Kidney epithelial cell (primary cell): ENCODE measurements at regions not wholly inside any gene's neighbourhood (a gene's known extent, or its start where the extent isn't known, plus 50 kb on each side); places are given as distances from the start of the nearest gene placed in this dataset.

Experiments
- DNase-seq: peaks from one replicate; pipeline ENCODE4 v3.0.0-alpha.2; 2010; ENCODE audit warnings: low read depth
- H3K27me3 ChIP-seq: 2 replicates; pipeline ENCODE4 v1.6.0; 2011; ENCODE audit warnings: low read length; ENCODE audit not compliant: control insufficient read depth, insufficient read depth
- H3K36me3 ChIP-seq: 2 replicates; pipeline ENCODE4 v1.5.1; 2011; ENCODE audit warnings: low read length; ENCODE audit not compliant: control insufficient read depth, insufficient read depth
- H3K4me3 ChIP-seq: 2 replicates; pipeline ENCODE4 v1.5.1; 2011; ENCODE audit warnings: low read depth, mild to moderate bottlenecking, control low read depth, low read length
- TF ChIP-seq, protein P1 (sequence below): IDR thresholded peaks from 2 replicates; pipeline ENCODE4 v1.5.1; 2011; ENCODE audit warnings: mild to moderate bottlenecking, moderate library complexity, low read length, control low read depth, inconsistent platforms; ENCODE audit not compliant: insufficient read depth, poor library complexity, severe bottlenecking

DNA sequence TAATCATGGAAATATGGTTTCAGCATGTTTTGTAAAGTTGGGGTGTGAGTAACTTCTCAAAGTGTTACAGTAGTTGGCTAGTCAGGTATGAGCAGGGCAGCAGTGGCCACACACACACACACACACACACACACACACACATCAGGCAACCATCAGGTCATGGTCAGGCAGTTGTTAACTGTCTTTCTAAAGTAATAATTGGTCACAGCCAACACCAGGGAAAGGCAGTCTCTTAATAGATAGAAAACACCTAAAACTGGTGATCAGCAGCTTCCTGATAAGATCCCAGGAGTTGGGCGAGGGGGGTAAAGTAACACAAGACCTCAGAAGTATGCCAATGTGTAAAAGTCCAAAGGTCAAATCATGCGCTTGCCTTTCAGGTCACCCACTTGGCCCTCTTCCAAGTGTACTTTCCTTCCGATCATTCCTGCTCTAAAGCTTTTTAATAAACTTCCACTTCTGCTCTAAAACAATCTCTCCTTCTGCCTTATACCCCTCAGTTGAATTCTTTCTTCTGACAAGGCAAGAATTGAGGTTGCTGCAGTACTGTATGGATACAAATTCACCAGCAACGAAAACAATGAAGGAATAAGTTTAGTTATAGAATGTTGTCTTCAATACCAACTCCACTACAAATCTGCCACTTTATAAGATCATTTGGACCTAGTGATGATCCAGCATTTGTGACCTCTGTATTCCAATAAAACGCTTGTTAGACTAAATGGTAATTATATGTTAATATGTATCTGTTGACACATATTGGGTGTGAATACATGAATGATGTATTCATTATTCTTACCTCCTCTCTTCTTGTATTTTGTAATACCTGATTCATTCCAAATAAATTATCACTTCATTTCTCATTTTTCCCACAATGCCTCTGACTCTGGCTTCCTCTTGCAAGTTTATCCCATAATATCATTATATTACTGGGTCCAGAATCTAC is 254.3 kb downstream of the METTL4 start:
- no peak overlapping the region for H3K4me3 ChIP-seq
- no peak for DNase-seq
- TF ChIP-seq, protein P1, sequence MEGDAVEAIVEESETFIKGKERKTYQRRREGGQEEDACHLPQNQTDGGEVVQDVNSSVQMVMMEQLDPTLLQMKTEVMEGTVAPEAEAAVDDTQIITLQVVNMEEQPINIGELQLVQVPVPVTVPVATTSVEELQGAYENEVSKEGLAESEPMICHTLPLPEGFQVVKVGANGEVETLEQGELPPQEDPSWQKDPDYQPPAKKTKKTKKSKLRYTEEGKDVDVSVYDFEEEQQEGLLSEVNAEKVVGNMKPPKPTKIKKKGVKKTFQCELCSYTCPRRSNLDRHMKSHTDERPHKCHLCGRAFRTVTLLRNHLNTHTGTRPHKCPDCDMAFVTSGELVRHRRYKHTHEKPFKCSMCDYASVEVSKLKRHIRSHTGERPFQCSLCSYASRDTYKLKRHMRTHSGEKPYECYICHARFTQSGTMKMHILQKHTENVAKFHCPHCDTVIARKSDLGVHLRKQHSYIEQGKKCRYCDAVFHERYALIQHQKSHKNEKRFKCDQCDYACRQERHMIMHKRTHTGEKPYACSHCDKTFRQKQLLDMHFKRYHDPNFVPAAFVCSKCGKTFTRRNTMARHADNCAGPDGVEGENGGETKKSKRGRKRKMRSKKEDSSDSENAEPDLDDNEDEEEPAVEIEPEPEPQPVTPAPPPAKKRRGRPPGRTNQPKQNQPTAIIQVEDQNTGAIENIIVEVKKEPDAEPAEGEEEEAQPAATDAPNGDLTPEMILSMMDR: no peak
- H3K27me3 ChIP-seq: no peaks in the 10 kb centered on the region
- no peaks in the 10 kb centered on the region for H3K36me3 ChIP-seq

- no peak for DNase-seq
- no peak overlapping the region for H3K4me3 ChIP-seq
- H3K36me3 ChIP-seq: no peaks in the 10 kb centered on the region
- H3K27me3 ChIP-seq: no peaks in the 10 kb centered on the region
- TF ChIP-seq, protein P1: no peak
Measured at GRCh38 chr18:2324459-2324858, 246.8 kb downstream of the METTL4 start.

- Histone ChIP-seq H3K27me3 (no peaks in the 10 kb centered on the region), H3K4me3 (no peak overlapping the region), H3K36me3 (no peaks in the 10 kb centered on the region)
- DNase-seq: no peak
- TF ChIP-seq, protein P1: no peak
Measured at GRCh38 chr18:2325308-2325849, 245.9 kb downstream of the METTL4 start.

DNA sequence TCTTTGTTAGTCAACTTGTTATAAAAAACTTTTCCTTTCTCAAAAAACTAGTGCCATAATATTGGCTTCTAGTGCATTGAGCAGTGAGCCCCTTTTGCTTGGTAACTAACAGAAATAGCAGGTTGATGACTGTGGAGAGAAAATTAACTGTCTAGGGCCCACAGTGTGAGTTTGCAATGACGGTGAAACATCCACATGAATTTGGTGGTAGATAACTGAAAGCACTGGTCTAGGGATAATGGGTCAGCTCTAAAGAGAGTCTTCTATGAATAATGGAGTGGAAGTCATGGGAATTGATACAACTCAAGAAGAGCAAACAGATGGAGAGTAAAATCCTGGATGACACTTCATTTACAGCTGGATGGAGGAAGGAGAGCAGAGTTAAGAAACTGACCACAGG is 245.4 kb downstream of the METTL4 start:
- TF ChIP-seq, protein P1: no peak
- Histone ChIP-seq H3K27me3 (no peaks in the 10 kb centered on the region), H3K36me3 (no peaks in the 10 kb centered on the region), H3K4me3 (no peak overlapping the region)
- no peak for DNase-seq

DNA sequence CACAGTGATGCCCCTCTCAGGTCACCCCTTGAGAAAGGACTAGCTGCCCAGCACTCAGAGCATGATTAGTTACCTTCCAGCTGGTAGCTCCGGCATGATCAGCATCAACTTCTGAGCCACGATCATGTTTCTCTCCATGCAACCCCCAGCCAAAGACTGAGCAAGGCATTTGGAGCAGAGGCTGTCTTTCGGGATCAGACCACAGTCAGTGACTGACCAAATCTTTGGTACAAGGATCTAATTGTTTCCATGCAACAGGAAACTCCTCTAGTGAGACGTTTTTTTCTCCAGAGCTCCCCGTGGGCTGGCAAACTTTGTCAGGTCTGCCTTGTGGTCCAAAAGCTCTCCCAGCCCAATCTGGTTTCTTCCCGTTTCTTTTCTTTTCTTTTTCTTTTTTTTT is 244.3 kb downstream of the METTL4 start:
- Histone ChIP-seq H3K4me3 (no peak overlapping the region), H3K27me3 (no peaks in the 10 kb centered on the region), H3K36me3 (no peaks in the 10 kb centered on the region)
- TF ChIP-seq, protein P1: no peak
- DNase-seq: no peak
